Activated B cell treated with CpG ODN at 0.5 μM for 24 hours (primary cell): ENCODE measurements at regions not wholly inside any gene's neighbourhood (a gene's known extent, or its start where the extent isn't known, plus 50 kb on each side); places are given as distances from the start of the nearest gene placed in this dataset.

ENCODE experiments used
- ATAC-seq: fragments of 200-7000 bp; cut with Tn5 transposase; one replicate; pipeline ENCODE4 v1.10.0; 2021; ENCODE audit warnings: low read depth, mild to moderate bottlenecking, moderate library complexity
- CTCF ChIA-PET: fragments of 350-600 bp; sonication (Branson Sonifier 250); formaldehyde crosslinking; loops from one replicate; lab custom pipeline; 2021; ENCODE audit warnings: antibody characterized with exemption; lab: Charles Lee
- POLR2A ChIA-PET: fragments of 350-600 bp; sonication (Branson Sonifier 250); formaldehyde crosslinking; loops from one replicate; lab custom pipeline; 2021; ENCODE audit warnings: antibody characterized with exemption; lab: Charles Lee
- DNase-seq: peaks from one replicate; pipeline ENCODE4 v3.0.0; 2022
- H3K27ac Mint-ChIP-seq: one replicate; pipeline ENCODE4 v1.8.0; 2020; ENCODE audit warnings: mixed read lengths
- H3K27me3 Mint-ChIP-seq: one replicate; pipeline ENCODE4 v1.8.0; 2021; ENCODE audit warnings: mixed read lengths
- H3K36me3 Mint-ChIP-seq: one replicate; pipeline ENCODE4 v1.8.0; 2021; ENCODE audit warnings: low read depth, mixed read lengths
- H3K4me1 Mint-ChIP-seq: one replicate; pipeline ENCODE4 v1.8.0; 2021; ENCODE audit warnings: mixed read lengths
- H3K4me3 Mint-ChIP-seq: one replicate; pipeline ENCODE4 v1.8.0; 2020; ENCODE audit warnings: mild to moderate bottlenecking, mixed read lengths
- H3K9me3 Mint-ChIP-seq: one replicate; pipeline ENCODE4 v1.8.0; 2020; ENCODE audit warnings: mixed read lengths
- intact Hi-C: fragments of 100-400 bp; cut with micrococcal nuclease; formaldehyde crosslinking; loops from one replicate; pipeline ENCODE4 v1.15.1; 2024
- TF ChIP-seq, protein P1 (sequence below): fragments of 200-600 bp; IDR thresholded peaks from one replicate; pipeline ENCODE4 v1.8.0; 2022; ENCODE audit warnings: antibody characterized with exemption, mild to moderate bottlenecking

DNA sequence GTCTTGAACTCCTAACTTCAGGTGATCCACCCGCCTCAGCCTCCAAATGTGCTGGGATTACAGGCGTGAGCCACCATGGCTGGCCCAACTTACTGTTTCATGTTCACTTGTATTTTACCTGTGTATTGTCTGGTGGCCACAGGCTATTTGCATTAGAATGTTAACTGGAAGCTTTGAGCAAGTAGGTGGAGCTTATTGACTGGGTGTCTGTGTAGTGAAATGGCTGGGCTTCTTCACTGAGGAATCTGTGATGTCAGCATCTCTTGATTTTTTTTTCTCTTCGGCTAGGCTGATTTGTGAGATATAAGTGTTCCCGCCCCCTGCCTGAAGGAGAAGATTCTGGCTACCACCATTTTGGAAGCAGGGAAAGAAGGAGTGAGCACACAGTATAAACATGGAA, 237.8 kb upstream of the PEX5L start:
- H3K36me3 Mint-ChIP-seq, result no peaks in the 10 kb centered on the region
- no peaks in the 10 kb centered on the region for H3K9me3 Mint-ChIP-seq
- H3K27ac Mint-ChIP-seq, result no peak overlapping the region
- intact Hi-C loops, result no loop called here
- DNase-seq (no peak), ATAC-seq (no peak)
- H3K27me3 Mint-ChIP-seq, result peaks cover 1% of the 10 kb centered on the region
- ChIA-PET POLR2A (no interaction called here), CTCF (no interaction called here)
- TF ChIP-seq, protein P1, sequence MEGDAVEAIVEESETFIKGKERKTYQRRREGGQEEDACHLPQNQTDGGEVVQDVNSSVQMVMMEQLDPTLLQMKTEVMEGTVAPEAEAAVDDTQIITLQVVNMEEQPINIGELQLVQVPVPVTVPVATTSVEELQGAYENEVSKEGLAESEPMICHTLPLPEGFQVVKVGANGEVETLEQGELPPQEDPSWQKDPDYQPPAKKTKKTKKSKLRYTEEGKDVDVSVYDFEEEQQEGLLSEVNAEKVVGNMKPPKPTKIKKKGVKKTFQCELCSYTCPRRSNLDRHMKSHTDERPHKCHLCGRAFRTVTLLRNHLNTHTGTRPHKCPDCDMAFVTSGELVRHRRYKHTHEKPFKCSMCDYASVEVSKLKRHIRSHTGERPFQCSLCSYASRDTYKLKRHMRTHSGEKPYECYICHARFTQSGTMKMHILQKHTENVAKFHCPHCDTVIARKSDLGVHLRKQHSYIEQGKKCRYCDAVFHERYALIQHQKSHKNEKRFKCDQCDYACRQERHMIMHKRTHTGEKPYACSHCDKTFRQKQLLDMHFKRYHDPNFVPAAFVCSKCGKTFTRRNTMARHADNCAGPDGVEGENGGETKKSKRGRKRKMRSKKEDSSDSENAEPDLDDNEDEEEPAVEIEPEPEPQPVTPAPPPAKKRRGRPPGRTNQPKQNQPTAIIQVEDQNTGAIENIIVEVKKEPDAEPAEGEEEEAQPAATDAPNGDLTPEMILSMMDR, result no peak
- H3K4me3 Mint-ChIP-seq, result no peak overlapping the region
- H3K4me1 Mint-ChIP-seq, result peaks cover 21% of the 10 kb centered on the region

DNA sequence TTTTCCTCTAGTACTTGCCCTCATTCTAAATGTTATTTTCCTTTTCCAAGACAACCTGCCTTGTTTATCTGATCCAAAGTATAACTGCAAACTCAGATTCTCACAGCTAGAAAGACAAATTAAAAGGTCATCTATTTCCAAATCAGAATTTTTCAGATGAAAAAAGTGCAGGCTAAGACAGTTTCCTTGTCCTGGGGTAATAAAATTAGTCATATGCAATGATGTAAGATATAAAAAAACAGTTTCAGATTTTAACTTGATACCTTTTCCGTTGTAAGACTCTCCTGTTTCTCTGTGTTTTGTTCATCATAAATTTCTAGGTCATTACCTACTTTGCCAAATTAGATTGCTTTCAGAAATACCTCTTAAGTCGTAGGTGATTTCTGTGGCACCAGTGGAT, 238.4 kb upstream of the PEX5L start:
- Mint-ChIP-seq H3K27ac (no peak overlapping the region), H3K27me3 (peaks cover 1% of the 10 kb centered on the region), H3K4me1 (peaks cover 21% of the 10 kb centered on the region), H3K36me3 (no peaks in the 10 kb centered on the region), H3K4me3 (no peak overlapping the region), H3K9me3 (no peaks in the 10 kb centered on the region)
- TF ChIP-seq, protein P1, result no peak
- ChIA-PET CTCF (no interaction called here), POLR2A (no interaction called here)
- DNase-seq, result no peak
- intact Hi-C loops, result no loop called here
- ATAC-seq, result no peak

DNA sequence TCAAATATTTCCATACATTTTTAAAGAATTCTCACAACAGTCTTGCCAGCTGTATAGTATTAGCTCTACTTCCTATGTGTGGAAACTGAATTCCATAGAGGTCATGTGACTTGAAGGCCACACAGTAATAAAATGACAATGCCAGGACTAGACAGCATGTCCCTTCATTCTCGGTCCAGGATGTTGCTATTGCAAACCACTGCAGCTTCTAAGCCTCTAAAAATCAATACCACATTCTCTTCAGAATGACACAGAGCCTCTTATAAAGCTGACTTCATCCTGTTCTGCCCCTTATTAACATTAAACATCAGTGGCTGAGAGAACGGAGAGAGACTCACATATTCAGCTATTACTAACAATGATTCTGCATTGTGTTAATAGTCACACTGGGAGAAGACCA, 240.3 kb upstream of the PEX5L start:
- TF ChIP-seq, protein P1, result no peak
- Mint-ChIP-seq H3K4me1 (peaks cover 21% of the 10 kb centered on the region), H3K27me3 (peaks cover 1% of the 10 kb centered on the region), H3K4me3 (no peak overlapping the region), H3K9me3 (no peaks in the 10 kb centered on the region), H3K36me3 (no peaks in the 10 kb centered on the region), H3K27ac (no peak overlapping the region)
- ChIA-PET POLR2A (no interaction called here), CTCF (no interaction called here)
- DNase-seq (no peak), ATAC-seq (no peak)
- intact Hi-C loops, result no loop called here

DNA sequence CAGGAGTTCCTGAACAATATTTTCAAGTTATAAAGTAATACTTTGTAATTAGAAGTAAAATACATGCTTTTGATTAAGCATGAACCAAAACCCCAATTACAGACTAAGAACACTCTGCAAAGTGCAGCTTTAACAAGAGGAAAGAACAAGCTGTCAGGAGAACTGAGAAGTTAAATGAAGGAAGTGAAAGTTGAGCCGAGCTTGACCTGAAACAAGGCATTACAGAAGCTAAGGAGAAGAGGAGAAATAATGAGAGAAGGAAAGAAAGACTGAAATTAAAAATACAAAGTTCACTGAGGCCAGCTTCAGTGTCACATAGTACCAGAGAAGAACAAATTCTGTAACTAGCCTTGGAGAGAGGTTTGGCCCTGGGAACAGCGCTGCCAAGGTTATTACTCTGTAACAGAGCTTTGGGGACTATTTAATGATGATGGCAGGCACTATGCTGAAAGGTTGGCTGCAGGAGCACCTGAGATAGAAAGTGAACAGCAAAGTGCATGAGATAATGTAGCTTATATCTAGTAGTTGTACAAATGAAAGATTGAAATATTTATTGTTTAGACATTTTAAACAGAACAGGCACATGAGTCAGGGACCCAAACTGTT, 241.9 kb upstream of the PEX5L start:
- CTCF ChIA-PET, result no interaction called here
- Mint-ChIP-seq H3K4me1 (peaks cover 21% of the 10 kb centered on the region), H3K27me3 (peaks cover 1% of the 10 kb centered on the region), H3K9me3 (no peaks in the 10 kb centered on the region), H3K4me3 (no peak overlapping the region), H3K36me3 (no peaks in the 10 kb centered on the region), H3K27ac (no peak overlapping the region)
- intact Hi-C loops, result no loop called here
- ATAC-seq (peak; percentile 58), DNase-seq (no peak)
- TF ChIP-seq, protein P1, result no peak
- POLR2A ChIA-PET, result interaction anchor here (0.7 kb wide), 1 partner anchor 970 kb away, joined by 3 read pairs; no protein-coding TSS in a partner anchor

DNA sequence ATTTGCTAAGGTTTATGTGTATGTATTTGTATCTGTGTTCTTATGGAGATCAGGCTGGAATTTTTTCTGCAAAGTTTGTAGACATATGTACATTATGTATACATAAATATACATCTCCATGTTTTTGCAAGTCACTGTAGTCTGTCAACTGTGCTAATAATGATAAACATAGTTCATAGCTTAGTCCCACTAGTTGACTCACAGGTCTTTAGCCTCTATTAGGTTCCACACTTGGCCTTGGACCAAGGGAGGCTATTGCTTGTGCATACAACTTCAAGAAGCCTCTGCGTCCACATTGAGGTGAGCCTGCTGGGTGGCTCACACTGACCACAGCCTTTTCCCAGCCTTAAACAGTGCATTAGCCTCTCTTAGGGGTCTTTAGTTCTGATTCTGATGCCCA, 243.8 kb upstream of the PEX5L start:
- Mint-ChIP-seq H3K27me3 (no peaks in the 10 kb centered on the region), H3K4me3 (no peak overlapping the region), H3K9me3 (no peaks in the 10 kb centered on the region), H3K36me3 (no peaks in the 10 kb centered on the region), H3K4me1 (peaks cover 21% of the 10 kb centered on the region), H3K27ac (no peak overlapping the region)
- TF ChIP-seq, protein P1, result no peak
- intact Hi-C loops, result no loop called here
- ChIA-PET POLR2A (no interaction called here), CTCF (no interaction called here)
- ATAC-seq (no peak), DNase-seq (no peak)
